HCT116 (cell line): ENCODE measurements at regions not wholly inside any gene's neighbourhood (a gene's known extent, or its start where the extent isn't known, plus 50 kb on each side); places are given as distances from the start of the nearest gene placed in this dataset.

ENCODE experiments used
- ATAC-seq: fragments of 200-7000 bp; cut with Tn5 transposase; 2 replicates; pipeline ENCODE4 v1.9.1; 2020; ENCODE audit warnings: mild to moderate bottlenecking, moderate library complexity
- BruUV-seq: library from RNA; stranded (reverse); fragments of 400-500 nt; replicated peaks from 2 replicates; lab custom pipeline; 2021; lab: Mats Ljungman, UMichigan
- CTCF ChIA-PET: fragments of 300-600 bp; sonication (Branson Sonifier 250); formaldehyde crosslinking; loops from one replicate; lab custom pipeline; 2021; ENCODE audit warnings: antibody characterized with exemption; lab: Charles Lee
- POLR2A ChIA-PET: fragments of 300-600, 350-600 bp; sonication (Branson Sonifier 250); formaldehyde crosslinking; loops from one replicate; lab custom pipeline; 2021; ENCODE audit warnings: antibody characterized with exemption; lab: Charles Lee
- RAD21 ChIA-PET, 2 experiments: fragments of 300-600 bp; sonication (Branson Sonifier 250); formaldehyde crosslinking; loops; one replicate each; lab custom pipeline; 2023; ENCODE audit warnings: low total read pairs in 2 of 2; ENCODE audit not compliant: uncharacterized antibody in 2 of 2, unreplicated experiment in 2 of 2, low non-redundant PET in 1 of 2; lab: Charles Lee
- DNase-seq: peaks from one replicate; pipeline ENCODE4 v3.0.0-alpha.2; 2010; ENCODE audit warnings: low read depth, low spot score
- H2AFZ ChIP-seq: fragments of 200-600 bp; shearing (Covaris generic), sonication (generic); 2 replicates; pipeline ENCODE4 v1.6.1; 2017; ENCODE audit warnings: low read depth, mixed run types, mixed read lengths, antibody characterized with exemption, low read length; ENCODE audit not compliant: poor library complexity, severe bottlenecking
- H3K27ac ChIP-seq: 2 replicates; pipeline ENCODE4 v1.5.1; 2012; ENCODE audit warnings: low read depth, low read length
- H3K27me3 ChIP-seq: fragments of 200-600 bp; sonication (generic); 2 replicates; pipeline ENCODE4 v1.6.1; 2016; ENCODE audit warnings: mixed run types, low read length, mixed read lengths; ENCODE audit not compliant: insufficient read depth
- H3K36me3 ChIP-seq, 2 experiments: fragments of 200-500 bp in 1 of 2; fragments of 200-600 bp in 1 of 2; sonication (Bioruptor generic) in 1 of 2; sonication (generic) in 1 of 2; 2 replicates each; pipeline versions ENCODE4 v1.5.1 to v1.6.1; 2014 to 2016; ENCODE audit warnings: low read length in 2 of 2, inconsistent platforms in 1 of 2, mixed read lengths in 1 of 2, mixed run types in 1 of 2; ENCODE audit not compliant: insufficient read depth in 2 of 2, control insufficient read depth in 1 of 2
- H3K4me1 ChIP-seq, 2 experiments: fragments of 200-600 bp in 1 of 2; sonication (generic) in 1 of 2; 2 replicates each; pipeline versions ENCODE4 v1.5.1 to v1.6.1; 2012 to 2017; ENCODE audit warnings: low read length in 2 of 2, inconsistent platforms in 1 of 2, mild to moderate bottlenecking in 1 of 2, mixed read lengths in 1 of 2, mixed run types in 1 of 2, moderate library complexity in 1 of 2; ENCODE audit not compliant: insufficient read depth in 2 of 2, control insufficient read depth in 1 of 2
- H3K4me2 ChIP-seq: fragments of 200-600 bp; sonication (generic); 2 replicates; pipeline ENCODE4 v1.6.1; 2017; ENCODE audit warnings: mixed run types, low read length, mixed read lengths
- H3K4me3 ChIP-seq, 2 experiments: fragments of 200-600 bp in 1 of 2; sonication (generic) in 1 of 2; replicated peaks in 1 of 2; 2 replicates each; pipeline ENCODE4 v1.5.1; 2011 to 2016; ENCODE audit warnings: low read length in 2 of 2, control low read depth in 1 of 2, low read depth in 1 of 2, mild to moderate bottlenecking in 1 of 2, mixed read lengths in 1 of 2, mixed run types in 1 of 2
- H3K79me2 ChIP-seq: fragments of 200-600 bp; sonication (generic); 2 replicates; pipeline ENCODE4 v1.6.1; 2017; ENCODE audit warnings: mild to moderate bottlenecking, mixed run types, low read length, moderate library complexity, mixed read lengths; ENCODE audit not compliant: insufficient read depth
- H3K9ac ChIP-seq: fragments of 200-600 bp; sonication (generic); 2 replicates; pipeline ENCODE4 v1.6.1; 2016; ENCODE audit warnings: low read length, mixed read lengths
- H3K9me2 ChIP-seq: fragments of 200-600 bp; sonication (generic), shearing (Covaris generic); 2 replicates; pipeline ENCODE4 v1.6.1; 2017; ENCODE audit warnings: mixed run types, mild to moderate bottlenecking, moderate library complexity; ENCODE audit not compliant: insufficient read depth
- H3K9me3 ChIP-seq, 2 experiments: fragments of 200-500 bp in 1 of 2; fragments of 200-600 bp in 1 of 2; sonication (Bioruptor generic) in 1 of 2; sonication (generic) in 1 of 2; 2 replicates each; pipeline ENCODE4 v1.6.1; 2014 to 2017; ENCODE audit warnings: low read length in 2 of 2, mixed read lengths in 2 of 2, inconsistent platforms in 1 of 2, low read depth in 1 of 2, mild to moderate bottlenecking in 1 of 2, mixed run types in 1 of 2, moderate library complexity in 1 of 2; ENCODE audit not compliant: control insufficient read depth in 1 of 2, insufficient read depth in 1 of 2
- H4K20me1 ChIP-seq: fragments of 200-600 bp; sonication (generic), shearing (Covaris generic); 2 replicates; pipeline ENCODE4 v1.6.1; 2017; ENCODE audit warnings: mixed run types, mild to moderate bottlenecking, moderate library complexity; ENCODE audit not compliant: insufficient read depth
- ATF3 ChIP-seq: IDR thresholded peaks from 2 replicates; pipeline ENCODE4 v1.6.1; 2012
- CEBPB ChIP-seq: IDR thresholded peaks from 2 replicates; pipeline ENCODE4 v1.6.1; 2012; ENCODE audit warnings: low read depth
- CTCF ChIP-seq, 3 experiments: fragments of 200-600 bp in 1 of 3; sonication (generic) in 1 of 3; IDR thresholded peaks in 2 of 3; conservative IDR thresholded peaks in 1 of 3; 2 replicates each; pipeline ENCODE4 v1.5.1; 2012 to 2017; ENCODE audit warnings: low read depth in 2 of 3, low read length in 2 of 3, antibody characterized with exemption in 1 of 3, borderline replicate concordance in 1 of 3, control low read depth in 1 of 3, mild to moderate bottlenecking in 1 of 3, mixed read lengths in 1 of 3, mixed run types in 1 of 3, moderate library complexity in 1 of 3; ENCODE audit not compliant: insufficient read depth in 1 of 3
- EGR1 ChIP-seq: IDR thresholded peaks from 2 replicates; pipeline ENCODE4 v1.6.1; 2012; ENCODE audit warnings: low read depth
- ELF1 ChIP-seq: IDR thresholded peaks from 2 replicates; pipeline ENCODE4 v1.6.1; 2012; ENCODE audit warnings: low read depth, borderline replicate concordance
- EZH2 ChIP-seq: fragments of 200-600 bp; sonication (generic); IDR thresholded peaks from 2 replicates; pipeline ENCODE4 v1.6.1; 2017; ENCODE audit warnings: antibody characterized with exemption, mixed run types
- JUND ChIP-seq: IDR thresholded peaks from 2 replicates; pipeline ENCODE4 v1.6.1; 2012
- MAX ChIP-seq: IDR thresholded peaks from 2 replicates; pipeline ENCODE4 v1.6.1; 2012
- POLR2A ChIP-seq: IDR thresholded peaks from 2 replicates; pipeline ENCODE4 v1.7.0; 2011; ENCODE audit warnings: borderline replicate concordance; ENCODE audit not compliant: insufficient read depth, insufficient read length; ENCODE audit errors: extremely low read depth
- POLR2AphosphoS5 ChIP-seq: IDR thresholded peaks from 2 replicates; pipeline ENCODE4 v1.6.1; 2011; ENCODE audit warnings: mild to moderate bottlenecking, low read depth, low read length, moderate library complexity
- RAD21 ChIP-seq: IDR thresholded peaks from 2 replicates; pipeline ENCODE4 v1.6.1; 2012; ENCODE audit warnings: low read depth, mild to moderate bottlenecking
- REST ChIP-seq: IDR thresholded peaks from 2 replicates; pipeline ENCODE4 v1.6.1; 2012; ENCODE audit warnings: low read depth
- SIN3A ChIP-seq: IDR thresholded peaks from 2 replicates; pipeline ENCODE4 v1.6.1; 2012; ENCODE audit warnings: low read depth
- SP1 ChIP-seq: IDR thresholded peaks from 2 replicates; pipeline ENCODE4 v1.6.1; 2012; ENCODE audit warnings: low read depth
- SRF ChIP-seq: IDR thresholded peaks from 2 replicates; pipeline ENCODE4 v1.6.1; 2012; ENCODE audit warnings: low read depth
- YY1 ChIP-seq: IDR thresholded peaks from 2 replicates; pipeline ENCODE4 v1.6.1; 2011; ENCODE audit warnings: low read length, low read depth, moderate library complexity, mild to moderate bottlenecking; ENCODE audit not compliant: insufficient replicate concordance; ENCODE audit errors: extremely low read depth
- ZBTB33 ChIP-seq: IDR thresholded peaks from 2 replicates; pipeline ENCODE4 v1.6.1; 2011; ENCODE audit warnings: mild to moderate bottlenecking, low read length, moderate library complexity; ENCODE audit not compliant: insufficient replicate concordance; ENCODE audit errors: extremely low read depth
- ZFX ChIP-seq: fragments of 450-650 bp; IDR thresholded peaks from 2 replicates; pipeline ENCODE4 v1.6.1; 2017
- intact Hi-C: fragments of 100-400 bp; cut with micrococcal nuclease; formaldehyde crosslinking; loops from 2 replicates; pipeline ENCODE4 v1.10.0; 2022

GRCh38 chr15:79562403-79562815 lies 130.3 kb downstream of the MINAR1 start:
- BruUV-seq: no TSS peak
- Histone ChIP-seq H3K4me3 (no peak overlapping the region), H3K36me3 (no peaks in the 10 kb centered on the region), H3K9me2 (no peaks in the 10 kb centered on the region), H2AFZ (no peak overlapping the region), H3K4me1 (no peaks in the 10 kb centered on the region), H4K20me1 (no peaks in the 10 kb centered on the region), H3K27me3 (peaks cover 7% of the 10 kb centered on the region; the same call in 1 of the 2 replicates), H3K9ac (no peak overlapping the region)
- DNase-seq (no peak), ATAC-seq (no peak)
- intact Hi-C loops: no loop called here
- ChIA-PET CTCF (no interaction called here), RAD21 (no interaction called here)
- TF ChIP-seq CTCF (IDR thresholded peaks at IDR 0.05 in 2 of 3, conservative IDR thresholded peaks at IDR 0.05 in 1 of 3; ENCODE audit: borderline replicate concordance in 1 of 3, insufficient read depth in 1 of 3, low read depth in 2 of 3, low read length in 2 of 3) (no peak), POLR2AphosphoS5 (no peak), CEBPB (no peak), EZH2 (no peak), ATF3 (no peak), ZFX (no peak), MAX (no peak), YY1 (no peak), POLR2A (no peak), SRF (no peak), ZBTB33 (no peak), SIN3A (no peak), SP1 (no peak), REST (no peak), ELF1 (no peak), EGR1 (no peak), JUND (no peak), RAD21 (no peak)
- TF ChIP-seq, all 23 proteins: peak for 0
- no peak overlapping the region for H3K27ac ChIP-seq
- no peaks in the 10 kb centered on the region for H3K9me3 ChIP-seq
- H3K4me2 ChIP-seq: no peak overlapping the region
- POLR2A ChIA-PET: no interaction called here
- no peaks in the 10 kb centered on the region for H3K79me2 ChIP-seq
